HG03175 (cell line): ENCODE measurements at regions not wholly inside any gene's neighbourhood (a gene's known extent, or its start where the extent isn't known, plus 50 kb on each side); places are given as distances from the start of the nearest gene placed in this dataset.
"Not testable (repeated sequence)": the region's sequence is repeated elsewhere in the genome, so short reads cannot be mapped to it uniquely, and the experiment has no call there.

ENCODE experiments used
- ATAC-seq: cut with Tn5 transposase; IDR thresholded peaks from one replicate; pipeline ENCODE4 v1.9.1; 2021; ENCODE audit warnings: mild to moderate bottlenecking, moderate library complexity; ENCODE audit not compliant: unreplicated experiment

DNA sequence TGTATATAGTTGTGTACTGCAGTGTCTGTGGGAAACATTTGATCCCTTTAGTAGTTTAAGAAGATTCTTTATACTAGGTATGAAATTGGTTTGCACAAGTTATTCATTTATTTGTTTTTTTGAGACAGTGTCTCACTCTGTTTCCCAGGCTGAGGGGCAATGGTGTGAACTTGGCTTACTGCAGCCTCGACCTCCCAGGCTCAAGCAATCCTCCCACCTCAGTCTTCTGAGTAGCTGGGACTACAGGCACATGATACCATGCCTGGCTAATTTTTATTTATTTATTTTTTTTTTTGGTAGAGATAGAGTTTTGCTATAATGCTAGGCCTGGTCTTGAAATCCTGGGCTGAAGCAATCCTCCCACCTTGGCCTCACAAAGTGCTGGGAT lies 209.4 kb downstream of the RASSF9 start:
- ATAC-seq: no peak

DNA sequence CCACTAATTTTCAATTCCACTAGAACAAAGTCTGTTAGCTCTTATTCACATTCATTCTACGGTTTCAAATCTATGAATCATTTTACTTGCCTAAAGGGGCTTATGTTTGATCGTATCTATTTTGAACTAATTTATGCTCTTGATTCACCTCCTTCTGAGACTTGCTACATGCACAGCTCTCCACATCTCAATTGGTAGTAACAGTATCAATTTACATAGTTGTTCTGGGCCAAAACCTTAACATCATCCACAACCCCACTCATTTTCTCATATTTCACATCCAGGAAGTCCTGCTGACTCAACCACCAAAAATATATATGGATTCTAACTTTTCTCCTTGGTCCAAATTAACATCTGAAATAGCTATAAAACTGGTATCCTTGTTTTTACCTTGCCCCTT lies 208.6 kb downstream of the RASSF9 start:
- ATAC-seq: no peak

DNA sequence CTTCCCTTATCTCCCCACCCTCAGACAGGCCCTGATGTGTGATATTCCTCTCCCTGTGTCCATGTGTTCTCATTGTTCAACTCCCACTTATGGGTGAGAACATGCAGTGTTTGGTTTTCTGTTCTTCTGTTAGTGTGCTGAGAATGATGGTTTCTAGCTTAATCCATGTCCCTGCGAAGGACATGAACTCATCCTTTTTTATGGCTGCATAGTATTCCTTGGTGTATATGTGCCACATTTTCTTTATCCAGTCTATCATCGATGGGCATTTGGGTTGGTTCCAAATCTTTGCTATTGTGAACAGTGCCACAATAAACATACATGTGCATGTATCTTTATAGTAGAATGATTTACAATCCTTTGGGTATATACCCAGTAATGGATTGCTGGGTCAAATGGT lies 207.6 kb downstream of the RASSF9 start:
- not testable (repeated sequence) for ATAC-seq

DNA sequence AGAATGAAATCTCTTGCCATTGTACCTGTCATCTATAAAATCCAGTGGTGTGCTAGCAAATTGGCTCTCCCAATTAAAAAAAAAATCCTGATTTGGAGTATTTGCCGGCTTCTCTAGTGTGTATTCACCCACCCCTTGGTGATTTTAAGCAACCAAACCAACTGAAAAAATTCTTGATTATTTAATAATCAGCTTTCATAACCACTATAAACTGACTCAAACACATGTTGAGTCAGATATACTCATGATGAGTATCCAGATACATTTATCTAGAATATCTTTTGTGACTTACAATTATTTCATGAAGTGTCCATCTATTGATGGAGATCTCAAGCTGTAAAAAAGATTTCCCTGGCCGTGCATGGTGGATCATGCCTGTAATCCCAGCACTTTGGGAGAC lies 205.4 kb downstream of the RASSF9 start:
- ATAC-seq: no peak

DNA sequence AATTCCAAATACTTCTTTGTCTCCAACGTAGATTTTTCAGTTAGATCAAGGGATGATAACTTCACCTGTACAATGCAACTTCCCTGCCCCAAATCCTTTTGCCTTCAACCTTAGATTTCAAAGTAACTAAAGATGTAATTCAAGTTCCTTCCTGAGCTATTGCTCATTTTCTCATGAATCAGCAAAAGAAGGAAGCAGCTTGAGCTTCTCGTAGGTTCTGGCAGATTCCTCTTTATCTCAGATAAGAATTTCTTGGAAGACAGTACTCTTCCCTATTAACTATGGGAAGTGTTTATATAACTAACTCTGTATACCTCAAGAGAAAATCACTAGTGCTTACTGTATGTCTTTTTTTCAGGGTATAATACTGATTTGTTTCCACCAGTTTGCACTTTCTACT lies 203.8 kb downstream of the RASSF9 start:
- no peak for ATAC-seq

DNA sequence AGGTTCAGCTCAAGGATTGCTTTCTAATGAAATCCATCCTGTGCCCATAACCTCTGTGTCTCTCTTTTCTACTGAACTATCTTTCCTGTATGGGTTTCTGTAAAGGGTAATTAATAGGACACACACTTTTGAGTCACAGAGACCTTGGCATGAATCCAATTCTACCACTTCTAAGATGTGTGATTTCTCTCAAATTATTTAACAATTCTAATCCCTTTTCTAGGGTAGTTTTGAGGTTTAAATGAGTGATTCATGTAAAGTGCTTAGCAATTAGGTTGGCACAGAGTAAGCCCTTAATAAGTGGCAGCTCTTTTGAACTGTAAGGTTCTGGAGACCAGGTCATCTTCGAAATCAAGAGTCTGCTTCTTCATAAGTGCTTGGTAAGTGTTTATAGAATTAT lies 202.7 kb downstream of the RASSF9 start:
- ATAC-seq: no peak

DNA sequence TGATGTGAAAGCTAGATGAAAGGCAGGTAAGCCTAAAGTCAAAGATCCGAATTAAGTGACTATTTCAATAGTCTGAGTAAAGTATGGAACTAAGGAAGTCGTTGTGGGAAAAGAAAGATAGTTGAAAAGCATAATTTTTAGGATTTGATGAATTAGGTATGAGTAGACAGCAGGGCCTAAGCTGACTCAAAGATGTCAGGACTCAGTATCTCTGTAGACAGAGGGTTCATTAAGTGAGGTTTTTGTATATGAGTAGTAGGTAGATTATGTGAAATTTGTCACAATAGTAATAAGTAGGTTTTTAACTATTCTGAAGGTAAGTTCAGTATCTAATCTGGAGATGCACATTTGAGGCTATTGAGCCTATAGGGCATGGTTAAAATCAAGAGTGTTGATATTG lies 196.4 kb downstream of the RASSF9 start:
- no peak for ATAC-seq

DNA sequence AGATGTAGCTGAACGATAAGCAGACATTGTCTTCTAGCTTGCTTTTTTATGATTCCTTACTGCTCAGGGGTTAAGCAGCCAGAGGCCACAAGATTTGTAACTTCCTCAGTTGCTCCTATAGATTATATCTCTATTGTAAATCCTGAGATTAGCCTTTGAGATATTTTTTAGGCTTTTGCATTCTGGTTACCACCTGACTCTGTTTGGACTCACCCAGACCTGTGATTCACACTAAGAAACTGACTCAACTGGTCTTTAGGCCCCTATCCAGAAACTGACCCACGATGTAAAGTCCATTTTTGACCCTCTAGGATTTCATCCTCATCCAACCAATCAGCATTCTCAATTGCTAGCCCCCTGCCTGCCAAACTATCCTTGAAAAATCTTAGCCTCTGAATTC lies 194.4 kb downstream of the RASSF9 start:
- ATAC-seq: no peak

DNA sequence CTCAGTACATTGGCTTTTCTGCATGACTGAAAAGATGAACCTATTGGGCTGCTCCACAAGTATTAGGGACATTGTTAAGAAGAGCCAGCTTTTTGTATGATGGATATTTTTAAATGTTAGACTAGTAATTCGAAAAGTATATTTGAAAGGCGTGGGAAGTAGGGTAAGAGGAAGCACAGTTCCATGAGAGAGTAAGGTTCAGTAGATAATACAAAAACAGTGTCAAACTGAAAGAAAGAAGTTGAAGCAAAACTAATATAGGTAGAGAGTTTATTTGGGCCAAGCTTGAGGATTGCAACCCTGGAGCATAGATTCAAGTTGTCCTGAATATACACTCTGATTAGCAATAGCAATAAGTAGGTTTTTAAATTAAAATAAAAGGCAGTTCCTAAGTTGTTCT lies 193.9 kb downstream of the RASSF9 start:
- no peak for ATAC-seq

DNA sequence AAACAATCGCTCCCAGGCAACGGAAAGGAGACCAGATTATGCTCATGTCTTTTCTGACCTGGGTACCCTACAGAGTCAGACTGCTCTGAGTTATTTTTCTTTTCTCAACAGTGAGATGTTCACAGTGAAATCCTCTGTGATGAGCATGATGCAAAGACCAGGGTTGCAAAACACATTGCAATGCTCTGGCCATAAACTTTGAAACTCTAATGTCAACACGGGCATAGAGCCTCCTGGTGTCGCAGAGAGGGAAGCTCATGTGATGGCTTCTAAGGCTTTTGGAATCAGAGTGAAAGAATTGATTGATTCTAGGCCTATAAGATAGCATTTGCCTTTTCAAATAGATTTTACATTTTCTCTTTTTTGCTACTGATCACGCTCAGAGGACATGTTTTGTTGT lies 193.4 kb downstream of the RASSF9 start:
- no peak for ATAC-seq

DNA sequence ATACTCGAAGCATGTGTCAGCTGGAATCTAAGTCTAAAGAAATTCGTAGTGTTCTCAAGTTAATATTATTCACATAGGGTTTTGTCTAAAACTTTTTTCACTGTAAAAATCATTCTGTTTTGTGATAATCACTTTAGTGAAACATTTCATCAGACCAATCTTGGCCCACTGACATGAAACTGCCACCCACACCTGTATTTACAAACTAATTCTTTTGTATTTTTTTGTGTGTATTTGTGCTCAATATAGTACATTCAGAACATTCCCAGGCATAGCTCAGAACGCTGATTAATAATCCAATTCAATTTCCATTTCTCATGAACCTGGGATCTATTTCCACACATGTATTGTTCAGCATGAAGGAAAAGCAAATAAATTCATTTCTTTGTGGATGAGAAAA lies 191.7 kb downstream of the RASSF9 start:
- no peak for ATAC-seq

DNA sequence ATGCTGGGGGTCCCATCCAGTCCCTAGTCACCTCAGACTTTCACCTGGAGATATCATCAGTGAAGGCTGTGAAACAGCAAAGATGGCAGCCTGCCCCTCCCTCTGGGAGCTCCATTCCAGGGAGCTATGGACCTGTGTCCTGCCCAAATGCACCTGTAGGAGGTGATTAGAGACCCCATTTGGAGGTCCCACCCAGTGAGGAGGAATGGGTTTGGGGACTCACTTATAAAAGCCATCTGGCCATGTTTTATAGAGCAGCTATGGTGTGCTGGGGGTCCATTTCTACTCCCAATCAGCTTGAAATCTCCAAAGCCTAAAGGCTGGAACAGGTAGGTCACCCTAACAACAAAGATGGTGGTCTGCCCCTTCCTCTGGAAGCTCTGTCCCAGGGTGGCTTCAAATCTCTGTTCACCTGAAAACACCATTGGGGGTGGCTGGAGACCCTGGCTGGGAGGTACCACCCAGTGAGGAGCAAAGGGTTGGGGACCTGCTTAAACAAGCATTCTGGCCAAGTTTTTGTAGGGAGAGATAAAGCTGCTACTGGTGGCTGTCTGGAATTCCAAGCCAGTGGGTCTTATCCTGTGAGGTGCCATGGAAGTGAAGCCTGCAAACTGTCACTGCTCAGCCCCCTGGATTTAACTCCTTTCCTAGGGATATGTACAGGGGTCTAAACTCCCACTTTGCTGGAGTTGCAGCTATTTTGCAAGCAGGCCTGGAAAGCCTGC lies 182.3 kb downstream of the RASSF9 start:
- ATAC-seq: no peak

DNA sequence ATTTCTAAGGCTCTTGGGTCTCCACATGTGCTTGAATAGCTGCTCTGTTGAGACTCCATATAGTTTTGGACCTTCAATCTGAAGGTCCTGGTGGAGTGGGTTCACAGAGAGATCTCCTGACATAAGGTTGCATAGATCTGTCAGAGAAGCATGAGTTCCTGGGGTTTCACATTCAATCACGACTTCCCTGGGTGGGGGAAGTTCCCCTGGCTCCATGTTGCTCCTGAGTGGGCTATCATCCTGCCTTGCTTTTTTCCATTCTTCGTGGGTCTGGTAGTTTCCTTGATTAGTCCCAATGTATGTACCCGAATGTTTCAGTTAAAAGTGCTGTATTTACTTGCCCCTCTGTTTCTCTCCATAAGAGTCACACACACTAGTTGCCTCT lies 181.8 kb downstream of the RASSF9 start:
- no peak for ATAC-seq

DNA sequence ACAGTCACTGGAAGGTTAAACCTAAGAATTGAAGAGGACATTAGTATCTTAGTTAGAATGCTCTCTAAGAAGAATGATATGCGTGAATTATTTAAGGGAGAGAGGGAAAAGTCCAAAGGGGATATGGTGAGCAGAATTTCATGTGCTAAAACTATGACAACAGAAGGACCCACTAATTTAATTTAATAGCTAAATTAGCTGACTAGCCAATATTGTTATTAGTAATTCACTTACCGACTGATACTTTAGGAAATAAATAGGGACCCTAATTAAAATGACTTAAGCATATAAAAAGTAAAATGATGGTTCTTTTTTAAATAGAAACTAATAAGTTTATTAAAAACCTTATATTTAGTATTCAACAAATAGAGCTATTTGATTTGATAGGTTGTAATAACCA lies 179.6 kb downstream of the RASSF9 start:
- no peak for ATAC-seq

DNA sequence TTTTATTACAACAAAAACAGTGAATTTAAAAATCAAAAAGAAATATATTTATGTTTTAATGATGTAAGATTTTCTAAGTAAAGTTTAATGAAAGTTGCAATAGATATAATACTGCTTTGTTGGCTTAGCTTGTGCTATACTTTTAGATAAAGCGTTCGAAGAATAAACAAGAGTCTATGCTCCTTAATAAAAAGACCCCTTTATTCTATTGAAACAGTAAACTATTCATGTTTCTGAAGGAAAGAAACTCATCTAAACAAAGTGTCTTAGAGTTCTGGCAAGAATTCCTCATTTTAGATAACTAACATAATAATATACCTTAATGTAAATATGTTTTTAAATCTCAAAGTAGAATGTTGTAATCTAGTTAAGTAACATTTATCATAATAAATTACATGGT lies 179.0 kb downstream of the RASSF9 start:
- no peak for ATAC-seq

DNA sequence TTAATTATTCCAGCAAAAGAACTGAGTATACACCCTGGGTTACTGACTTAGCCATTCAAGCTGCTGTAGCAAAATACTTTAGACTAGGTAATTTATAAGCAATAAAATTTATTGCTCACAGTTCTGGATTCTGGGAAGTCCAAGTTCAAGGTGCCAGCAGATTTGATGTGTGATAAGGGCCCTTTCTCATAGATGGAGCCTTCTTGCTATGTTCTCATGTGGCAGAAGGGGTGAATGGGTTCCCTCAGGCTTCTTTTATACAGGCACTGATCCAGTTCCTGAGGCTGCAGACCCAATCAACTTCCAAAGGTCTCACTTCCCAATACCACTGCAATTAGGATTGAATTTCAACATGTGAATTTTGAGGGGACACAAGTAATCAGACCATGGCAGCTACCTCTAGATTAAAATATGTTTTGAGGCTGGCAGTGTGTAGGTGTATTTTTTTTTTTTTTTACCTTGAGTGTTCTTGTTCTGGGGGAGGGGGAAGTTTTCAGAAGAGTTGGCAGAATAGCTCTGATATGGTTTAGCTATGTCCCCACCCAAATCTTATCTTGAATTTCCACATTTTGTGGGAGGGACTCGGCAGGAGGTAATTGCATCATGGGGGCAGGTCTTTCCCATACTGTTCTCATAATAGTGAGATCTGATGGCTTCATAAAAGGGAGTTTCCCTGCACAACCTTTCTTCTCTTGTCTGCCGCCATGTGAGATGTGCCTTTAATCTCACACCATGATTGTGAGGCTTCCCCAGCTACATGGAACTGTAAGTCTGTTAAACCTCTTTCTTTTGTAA lies 178.2 kb downstream of the RASSF9 start:
- no peak for ATAC-seq

DNA sequence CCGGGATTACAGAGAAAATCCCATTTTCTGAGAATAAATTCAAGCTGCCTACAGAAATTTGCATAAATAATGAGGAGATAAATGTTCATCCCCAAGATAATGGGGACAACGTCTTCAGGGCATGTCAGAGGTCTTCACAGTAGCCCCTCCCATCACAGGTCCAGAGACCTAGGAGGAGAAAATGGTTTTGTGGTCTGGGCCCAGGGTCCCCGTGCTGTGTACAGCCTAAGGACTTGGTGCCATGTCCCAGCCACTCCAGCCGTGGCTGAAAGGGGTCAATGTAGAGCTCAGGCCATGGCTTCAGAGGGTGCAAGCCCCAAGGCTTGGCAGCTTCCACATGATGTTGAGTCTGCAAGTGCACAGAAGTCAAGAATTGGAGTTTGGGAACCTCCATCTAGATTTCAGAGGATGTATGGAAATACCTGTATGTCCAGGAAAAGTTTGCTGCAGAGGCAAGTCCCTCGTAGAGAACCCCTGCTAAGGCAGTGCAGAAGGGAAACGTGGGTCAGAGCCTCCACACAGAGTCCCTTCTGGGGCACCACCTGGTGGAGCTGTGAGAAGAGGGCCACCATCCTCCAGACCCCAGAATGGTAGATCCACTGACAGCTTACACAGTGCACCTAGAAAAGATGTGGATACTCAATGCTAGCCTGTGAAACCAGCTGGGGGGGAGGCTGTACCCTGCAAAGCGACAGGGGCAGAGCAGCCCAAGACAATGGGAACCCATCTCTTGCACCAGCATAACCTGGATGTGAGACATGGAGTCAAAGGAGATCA lies 176.3 kb downstream of the RASSF9 start:
- ATAC-seq: no peak

DNA sequence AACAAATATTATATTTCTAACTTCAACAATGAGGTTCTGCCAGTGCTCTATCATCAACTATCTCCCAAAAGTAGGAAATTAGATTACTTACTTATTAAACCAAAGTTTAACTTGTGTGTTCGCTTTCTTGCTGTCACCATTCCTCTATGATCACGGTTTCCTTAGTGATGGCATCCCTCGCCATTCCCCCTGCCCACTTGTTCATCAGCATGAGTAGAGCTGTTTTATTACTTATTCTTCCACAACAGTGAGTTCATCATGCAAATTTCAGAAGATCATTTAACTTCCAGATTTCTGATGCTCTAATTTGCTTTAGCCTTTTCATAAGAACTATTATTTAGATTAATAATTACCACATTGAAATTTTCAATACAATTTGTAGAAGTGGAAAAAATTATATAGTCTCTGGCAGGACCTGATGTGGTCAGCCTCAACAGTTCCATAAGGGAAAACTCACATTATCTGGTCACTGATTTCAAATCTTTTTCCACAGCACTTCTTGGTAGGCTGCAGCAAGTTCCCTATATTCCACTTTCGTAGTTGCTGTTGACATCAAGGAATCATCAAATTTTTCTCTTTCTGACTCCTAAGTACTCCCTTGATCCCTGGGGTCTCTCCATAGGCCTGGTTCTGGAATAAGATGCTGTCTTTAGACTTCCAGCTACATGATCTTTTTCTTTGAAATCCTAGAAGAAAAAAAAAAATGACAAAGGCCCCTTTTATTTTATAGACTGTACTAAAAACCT lies 174.6 kb downstream of the RASSF9 start:
- ATAC-seq: no peak

DNA sequence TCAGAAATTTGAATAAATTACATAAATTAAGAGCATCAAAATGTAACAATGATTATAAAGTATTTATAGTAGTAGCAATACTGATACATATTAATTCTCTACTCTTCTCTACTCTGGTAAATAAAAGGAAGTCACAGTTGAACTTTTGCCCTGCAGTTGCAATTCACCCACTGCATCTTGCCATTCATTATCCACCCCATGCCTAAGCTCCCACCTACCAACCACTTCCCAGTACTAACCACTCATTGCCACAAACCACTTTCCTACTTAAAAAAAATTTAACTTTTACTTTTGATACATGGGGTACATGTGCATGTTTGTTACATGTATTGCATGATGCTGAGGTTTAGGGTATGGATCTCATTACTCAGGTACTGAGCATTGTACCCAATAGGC lies 174.0 kb downstream of the RASSF9 start:
- no peak for ATAC-seq

DNA sequence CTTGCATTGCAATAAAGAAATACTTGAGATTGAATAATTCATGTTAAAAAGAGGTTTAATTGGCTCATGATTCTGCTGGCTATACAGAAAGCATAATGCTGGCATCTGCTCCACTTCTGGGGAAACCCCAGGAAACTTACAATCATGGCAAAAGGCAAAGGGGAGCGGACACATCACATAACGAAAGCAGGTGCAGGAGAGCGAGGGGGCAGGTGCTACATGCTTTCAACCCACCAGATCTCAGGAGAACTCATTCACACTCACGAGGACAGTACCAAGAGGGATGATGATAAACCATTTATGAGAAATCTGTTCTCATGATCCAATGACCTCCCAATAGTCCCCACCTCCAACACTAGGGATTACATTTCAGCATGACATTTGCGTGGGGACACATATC lies 172.6 kb downstream of the RASSF9 start:
- no peak for ATAC-seq

DNA sequence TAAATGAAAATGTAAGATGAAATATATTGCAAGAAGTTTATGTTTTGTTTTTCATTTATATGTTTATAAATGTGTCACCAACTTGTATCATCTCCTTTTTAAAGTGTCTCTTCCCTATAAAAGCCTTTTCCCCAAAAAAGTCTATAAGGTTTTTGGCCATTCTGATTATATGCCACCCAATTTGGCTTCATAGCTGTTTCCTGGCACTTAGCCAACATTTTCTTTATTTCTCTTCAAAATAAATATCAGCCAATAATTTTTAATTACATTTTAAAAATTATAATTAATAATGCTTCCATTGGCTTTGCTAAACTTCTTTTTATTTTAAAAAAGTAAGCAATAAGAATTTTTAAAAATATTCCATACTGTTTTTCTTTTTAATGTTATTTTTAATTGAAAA lies 171.8 kb downstream of the RASSF9 start:
- ATAC-seq: no peak
